ENCODE measurements at regions not wholly inside any gene's neighbourhood (a gene's known extent, or its start where the extent isn't known, plus 50 kb on each side); places are given as distances from the start of the nearest gene placed in this dataset.

- DNase-seq, result no peak
Observed at GRCh38 chr2:152961351-152961750, 242.9 kb downstream of the ARL6IP6 start.

- DNase-seq, result no peak
Observed at GRCh38 chr2:152950126-152950525, 231.7 kb downstream of the ARL6IP6 start.

DNA sequence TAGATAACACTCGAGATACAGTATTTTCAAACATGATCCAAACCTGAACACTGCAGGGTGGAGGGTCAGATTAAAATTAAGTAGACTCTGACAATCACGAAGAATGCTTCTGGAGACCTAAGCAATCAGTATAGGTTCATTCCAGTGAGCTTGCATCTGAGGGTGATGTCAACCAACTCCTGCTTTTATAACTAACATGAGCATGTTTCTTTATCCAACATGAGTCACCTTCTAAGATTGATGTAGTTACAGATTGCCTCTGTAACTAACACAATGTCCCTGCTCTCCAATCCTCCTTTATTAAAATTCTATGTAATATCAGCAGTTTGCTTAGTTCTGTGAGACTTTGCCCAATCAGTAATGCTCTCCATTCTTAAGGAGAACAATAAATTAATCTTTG, 225.7 kb downstream of the ARL6IP6 start:
- DNase-seq, result no peak

GRCh38 chr2:152942940-152943440, 224.6 kb downstream of the ARL6IP6 start:
- DNase-seq, result no peak

GRCh38 chr2:152930501-152930900, 212.1 kb downstream of the ARL6IP6 start:
- DNase-seq, result no peak

DNA sequence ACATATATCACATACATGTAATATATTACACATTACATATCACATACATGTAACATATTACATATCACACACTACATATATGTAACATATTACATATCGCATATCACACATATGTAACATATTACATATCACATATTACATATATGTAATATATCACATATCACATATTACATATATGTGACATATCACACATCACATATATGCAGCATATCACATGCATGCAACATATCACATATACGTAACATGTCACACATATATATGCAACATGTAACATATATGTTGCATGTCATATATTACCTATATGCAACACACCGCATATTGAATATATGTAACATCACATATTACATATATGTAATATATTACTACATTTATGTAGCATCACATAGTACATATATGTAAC, 211.2 kb downstream of the ARL6IP6 start:
- no peak for DNase-seq

DNA sequence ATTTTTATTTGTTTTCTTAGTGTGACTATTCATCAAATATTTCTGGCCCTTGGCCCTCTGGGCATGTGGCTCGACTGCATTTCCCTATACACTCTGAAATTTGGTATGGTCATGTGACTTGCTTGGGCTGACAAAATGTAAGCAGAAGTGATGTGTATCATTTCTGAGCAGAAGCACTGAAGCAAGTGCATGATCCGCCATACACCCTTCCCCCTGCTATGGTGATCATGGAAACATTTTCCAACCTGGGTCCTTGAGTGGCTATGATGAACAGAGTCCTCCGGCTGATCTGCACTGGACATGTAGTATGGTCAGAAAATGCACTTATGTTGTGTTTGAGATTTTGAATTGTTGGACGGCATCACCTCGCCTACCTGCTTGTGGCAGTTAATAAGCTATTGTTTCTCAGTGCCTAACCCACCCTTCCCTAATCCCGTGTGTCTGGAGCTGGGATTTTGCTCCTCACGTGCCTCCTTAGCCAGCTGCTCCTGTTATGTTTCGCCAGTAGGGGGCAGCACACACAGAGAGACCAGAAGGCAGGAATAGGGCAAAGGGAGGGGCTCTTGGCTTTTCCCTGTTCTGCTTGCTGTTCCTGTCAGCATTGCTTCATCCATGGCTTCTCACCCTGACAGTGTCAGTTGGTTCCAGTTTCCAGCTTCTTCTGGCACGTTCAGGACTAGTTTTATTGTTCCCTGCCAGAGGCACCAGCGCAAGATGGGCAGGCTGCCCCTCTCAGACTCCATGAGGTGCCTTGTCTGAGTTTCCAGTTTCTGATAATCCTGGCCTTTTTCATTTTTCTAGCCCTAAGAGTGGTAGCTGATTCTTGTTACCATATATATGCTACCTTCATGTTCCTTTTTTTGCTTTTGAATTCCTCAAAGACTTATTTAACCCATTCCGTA, 207.4 kb downstream of the ARL6IP6 start:
- DNase-seq, result peak; percentile 48

DNA sequence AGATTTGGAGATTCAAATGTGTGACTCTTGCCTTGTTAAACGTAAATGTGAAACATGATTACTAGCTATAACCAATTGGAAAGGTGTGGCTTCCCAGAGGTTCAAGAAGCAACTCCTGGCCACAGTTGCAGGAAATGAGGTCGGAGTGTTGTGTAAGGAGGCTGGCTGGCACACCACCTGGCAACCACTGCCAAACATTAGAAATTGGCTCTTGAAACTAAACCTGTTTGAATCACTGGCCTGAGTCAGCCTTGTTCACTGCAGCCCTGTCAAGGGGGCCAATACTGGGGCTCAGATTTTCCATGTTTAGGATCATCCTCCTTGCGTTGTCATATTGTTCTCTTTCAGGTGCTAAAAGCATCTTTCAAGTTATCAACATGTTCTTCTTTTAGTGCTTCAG, 206.3 kb downstream of the ARL6IP6 start:
- DNase-seq, result no peak

GRCh38 chr2:152924219-152924618, 205.8 kb downstream of the ARL6IP6 start:
- no peak for DNase-seq

DNA sequence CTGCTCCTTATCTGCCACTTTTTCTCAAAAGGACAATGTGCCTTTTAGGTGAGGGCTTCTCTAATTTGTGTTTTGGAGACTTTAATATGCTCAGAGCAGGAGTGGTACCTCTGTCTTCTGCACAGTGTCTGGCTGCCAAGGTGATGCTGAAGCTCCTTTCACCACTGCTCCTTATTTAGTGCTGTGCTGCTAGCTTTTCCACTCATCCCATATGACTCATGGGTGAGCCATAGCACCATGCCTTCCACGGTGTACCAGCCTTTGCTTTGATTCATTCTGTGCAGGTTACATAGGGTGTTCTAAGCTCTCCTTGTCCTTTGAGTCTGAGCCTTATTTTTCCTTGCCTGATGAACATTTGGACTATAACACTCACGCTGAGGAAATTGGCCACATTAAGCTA, 202.4 kb downstream of the ARL6IP6 start:
- no peak for DNase-seq

DNA sequence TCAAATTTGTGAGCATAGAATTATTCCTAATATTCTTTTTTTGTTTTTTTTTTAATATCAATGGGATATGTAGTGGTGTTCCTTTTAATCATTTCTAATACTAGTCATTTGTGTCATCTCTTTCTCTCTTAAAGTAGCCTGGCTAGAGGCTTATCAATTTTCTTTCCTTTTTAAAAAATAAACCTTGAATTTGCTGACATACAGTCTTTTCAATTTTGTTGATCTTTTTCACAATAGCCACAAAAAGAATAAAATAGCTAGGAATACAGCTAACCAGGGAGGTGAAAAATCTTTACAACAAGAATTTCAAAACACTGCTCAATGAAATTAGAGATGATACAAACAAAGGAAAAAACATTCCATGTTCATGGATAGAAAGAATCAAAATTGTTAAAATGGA, 192.6 kb downstream of the ARL6IP6 start:
- no peak for DNase-seq

DNA sequence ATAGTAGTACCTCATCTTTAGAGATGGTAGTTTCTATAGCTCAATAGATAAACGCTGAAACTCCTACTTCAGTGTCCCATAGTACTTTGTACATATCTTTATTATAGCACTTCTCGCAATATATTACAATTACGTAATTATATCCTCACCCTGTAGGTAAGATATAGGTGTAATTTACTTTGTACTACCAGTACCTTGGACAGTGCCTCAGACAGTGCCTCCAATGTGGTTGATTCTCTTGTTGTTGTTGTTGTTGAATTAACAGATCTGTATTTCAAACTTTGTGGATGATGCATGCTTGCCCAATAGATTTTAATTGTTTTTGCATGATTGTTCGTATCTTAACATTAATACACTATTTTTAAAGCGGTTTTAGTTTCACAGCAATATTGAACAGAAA, 188.6 kb downstream of the ARL6IP6 start:
- DNase-seq, result no peak

DNA sequence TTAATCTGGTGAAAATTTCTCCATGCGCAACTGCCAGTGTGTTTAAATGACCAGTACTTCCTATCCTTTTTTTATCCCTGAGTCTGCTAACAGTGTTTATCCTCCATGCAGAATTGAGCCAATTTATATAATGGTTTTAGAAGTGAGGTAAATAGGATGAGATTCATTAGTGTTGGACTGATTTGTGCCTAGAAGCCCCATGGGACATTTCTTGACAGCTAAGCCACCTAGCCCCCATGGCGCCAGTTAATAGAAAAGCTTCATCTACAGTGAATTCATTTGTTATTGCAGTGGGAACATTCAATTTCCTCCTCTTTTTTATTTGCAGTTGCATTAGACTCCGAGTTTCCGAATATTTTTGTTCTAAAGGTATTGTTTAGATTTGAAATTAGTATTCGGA, 175.6 kb downstream of the ARL6IP6 start:
- no peak for DNase-seq

- no peak for DNase-seq
Observed at GRCh38 chr2:152890736-152891135, 172.3 kb downstream of the ARL6IP6 start.

GRCh38 chr2:152883951-152884487, 165.6 kb downstream of the ARL6IP6 start:
- DNase-seq, result no peak

DNA sequence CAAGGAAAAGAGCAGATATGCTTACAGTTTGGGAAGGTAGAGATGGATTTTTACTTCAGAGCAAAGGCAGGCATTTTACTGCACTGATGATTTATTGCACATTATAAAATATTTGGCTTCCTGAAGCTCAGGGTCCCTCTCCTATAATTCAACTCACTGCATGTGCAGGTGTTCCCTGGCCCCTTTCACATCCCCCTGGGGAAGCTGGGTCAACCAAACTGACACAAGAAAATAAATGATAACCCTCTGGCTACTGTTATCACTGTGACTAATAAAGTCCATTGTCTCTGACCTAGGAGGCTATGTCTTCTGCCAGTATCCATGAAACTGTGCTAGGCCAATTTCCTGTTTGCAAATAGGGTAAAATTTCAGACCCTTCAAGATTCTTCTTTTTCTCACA, 163.1 kb downstream of the ARL6IP6 start:
- DNase-seq, result no peak

DNA sequence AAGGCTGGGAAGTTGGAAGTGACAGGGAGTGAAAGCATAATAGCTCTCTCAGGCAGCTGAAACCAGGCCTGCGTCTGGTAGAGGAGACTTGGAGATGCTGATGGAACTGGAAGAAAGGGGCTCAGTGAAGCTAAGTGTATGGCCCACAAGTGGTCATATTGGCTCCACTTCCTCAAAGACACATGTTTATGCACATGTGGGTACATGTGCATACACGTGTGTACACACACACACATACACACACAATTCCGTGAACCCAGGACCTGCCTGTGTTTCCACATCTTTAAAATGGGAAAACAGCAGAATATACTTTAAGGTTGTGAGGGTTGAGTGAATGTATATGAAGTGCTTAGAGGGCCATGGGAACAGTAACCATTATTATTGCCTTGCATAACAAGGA, 160.9 kb downstream of the ARL6IP6 start:
- no peak for DNase-seq

DNA sequence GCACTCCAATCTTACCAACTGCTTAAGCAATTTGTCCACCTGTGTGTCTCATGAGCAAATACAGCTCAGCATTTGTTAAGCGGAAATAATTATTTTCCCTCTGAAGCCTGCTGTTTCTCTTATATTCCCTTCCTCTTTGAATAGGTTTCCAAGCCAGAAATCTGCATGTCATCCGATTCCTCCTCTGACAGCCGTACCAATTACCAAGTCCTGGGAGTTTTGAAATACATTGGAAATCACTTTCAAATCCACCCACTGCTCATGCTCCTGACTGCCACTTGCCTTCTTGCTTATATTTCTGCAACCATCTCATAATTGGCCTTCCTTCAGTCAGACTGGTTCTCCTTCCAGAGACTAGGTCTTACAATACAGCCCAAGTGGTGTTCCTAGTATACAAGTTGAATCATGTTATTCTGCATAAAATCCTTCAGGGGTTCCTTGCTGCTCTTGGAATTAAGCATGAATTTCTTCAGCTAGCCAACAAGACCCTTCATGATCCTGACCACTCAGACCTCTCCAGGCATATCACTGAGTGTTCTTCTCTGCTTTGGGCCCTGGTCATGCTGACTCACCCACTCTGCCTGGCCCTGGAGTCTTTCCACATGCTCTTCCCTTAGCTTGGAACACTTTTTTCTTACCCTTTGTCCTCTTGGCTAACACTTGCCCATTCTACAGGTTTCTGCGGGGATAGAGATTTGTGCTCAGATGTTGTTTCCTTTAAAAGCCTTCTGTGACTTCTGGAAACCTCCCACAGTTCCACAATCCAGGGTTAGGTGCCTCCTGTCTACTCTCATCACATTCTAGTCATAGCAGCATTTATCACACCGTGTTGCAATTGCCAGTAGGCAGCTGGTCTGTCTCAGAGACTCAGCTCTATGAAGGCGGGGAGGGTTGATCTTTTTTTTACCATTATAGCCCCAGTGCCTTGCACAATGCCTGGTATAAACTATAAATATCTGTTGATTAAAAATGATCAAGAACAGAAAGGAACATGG, 157.6 kb downstream of the ARL6IP6 start:
- DNase-seq, result no peak

DNA sequence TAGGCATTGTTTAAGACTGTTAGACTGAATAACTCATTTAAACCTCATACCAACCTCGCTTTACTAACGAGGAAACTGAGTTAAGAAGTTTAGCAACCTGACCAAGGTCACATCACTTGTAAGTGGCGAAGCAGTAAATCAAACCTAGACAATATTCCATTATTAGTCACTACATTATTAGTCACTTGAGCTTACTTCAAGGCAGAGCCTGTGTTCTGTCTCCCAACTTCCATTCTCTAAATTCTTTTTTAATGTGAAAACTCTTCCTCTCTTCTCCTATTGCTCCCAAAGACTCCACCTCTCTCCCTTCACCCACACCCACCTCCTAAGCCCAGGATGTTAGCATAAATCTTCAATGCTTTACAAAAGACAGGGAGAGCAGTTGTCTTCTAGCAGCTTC, 156.5 kb downstream of the ARL6IP6 start:
- no peak for DNase-seq

DNA sequence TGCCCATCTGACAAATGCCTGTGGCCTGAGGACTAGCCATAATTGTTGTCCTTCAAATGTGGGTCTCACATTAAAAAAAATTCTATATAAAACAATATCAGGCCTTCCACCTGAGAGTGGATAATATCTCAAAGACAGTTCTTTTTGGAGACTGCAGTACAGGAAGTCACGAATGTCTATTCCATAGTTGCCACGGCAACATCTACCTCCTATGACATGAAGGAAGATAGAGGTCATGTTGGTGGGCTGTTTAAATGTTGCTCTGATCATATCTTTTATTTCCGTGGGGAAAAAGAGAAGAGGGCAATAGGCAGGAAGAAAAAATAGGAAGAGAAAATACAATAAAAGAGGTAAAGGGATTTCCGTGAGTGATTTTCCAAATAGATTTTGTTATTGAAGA, 151.8 kb downstream of the ARL6IP6 start:
- no peak for DNase-seq

DNA sequence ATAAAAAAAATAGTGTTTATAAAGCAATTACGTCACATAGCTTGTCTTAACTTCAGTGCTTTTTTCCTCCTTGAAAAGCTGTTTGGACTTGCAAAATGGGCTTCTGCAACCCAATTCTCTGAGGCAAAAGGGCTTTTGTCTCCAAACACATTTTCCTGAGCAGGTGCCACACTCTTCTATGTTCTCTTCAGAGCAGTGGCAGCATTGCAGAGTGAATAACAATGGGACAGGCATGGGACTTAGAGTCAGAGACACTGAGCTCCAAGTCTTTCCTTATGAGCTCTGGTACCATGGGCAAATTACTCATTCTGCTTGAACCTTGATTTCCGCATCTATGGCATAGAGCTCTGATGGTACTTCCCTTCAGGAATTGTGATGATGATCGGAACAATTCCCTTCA, 149.0 kb downstream of the ARL6IP6 start:
- no peak for DNase-seq

DNA sequence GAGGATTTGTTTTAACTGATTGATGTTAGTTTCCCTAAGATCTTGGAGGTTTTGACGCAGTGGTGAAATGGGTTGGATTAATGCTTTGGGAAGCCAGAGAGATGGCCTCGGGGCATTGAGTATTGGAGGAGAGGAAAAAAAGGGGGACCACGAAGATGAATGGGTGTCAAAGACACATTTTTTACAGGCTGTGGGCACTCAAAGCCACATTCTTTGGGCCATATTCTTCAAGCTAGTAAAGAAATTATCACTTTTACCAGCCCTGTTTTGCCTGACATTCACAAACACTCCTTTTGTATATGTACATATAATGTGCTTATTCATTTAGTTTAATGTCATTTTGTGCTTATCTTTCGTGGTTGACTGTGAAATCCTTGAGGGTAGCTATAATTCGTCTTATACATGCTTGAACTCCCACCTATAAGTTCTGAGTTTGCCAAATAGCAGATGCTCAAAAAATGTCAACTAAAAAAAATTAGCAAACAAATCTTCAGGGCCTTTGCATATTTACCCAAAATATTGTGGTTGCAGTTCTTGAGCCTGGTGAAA, 146.3 kb downstream of the ARL6IP6 start:
- DNase-seq, result no peak

- DNase-seq, result no peak
Observed at GRCh38 chr2:152863826-152864225, 145.4 kb downstream of the ARL6IP6 start.
